GM21825 (cell line): ENCODE measurements at regions not wholly inside any gene's neighbourhood (a gene's known extent, or its start where the extent isn't known, plus 50 kb on each side); places are given as distances from the start of the nearest gene placed in this dataset.

Source experiments
- ATAC-seq: cut with Tn5 transposase; IDR thresholded peaks from one replicate; pipeline ENCODE4 v1.9.1; 2021; ENCODE audit warnings: mild to moderate bottlenecking, moderate library complexity; ENCODE audit not compliant: unreplicated experiment

DNA sequence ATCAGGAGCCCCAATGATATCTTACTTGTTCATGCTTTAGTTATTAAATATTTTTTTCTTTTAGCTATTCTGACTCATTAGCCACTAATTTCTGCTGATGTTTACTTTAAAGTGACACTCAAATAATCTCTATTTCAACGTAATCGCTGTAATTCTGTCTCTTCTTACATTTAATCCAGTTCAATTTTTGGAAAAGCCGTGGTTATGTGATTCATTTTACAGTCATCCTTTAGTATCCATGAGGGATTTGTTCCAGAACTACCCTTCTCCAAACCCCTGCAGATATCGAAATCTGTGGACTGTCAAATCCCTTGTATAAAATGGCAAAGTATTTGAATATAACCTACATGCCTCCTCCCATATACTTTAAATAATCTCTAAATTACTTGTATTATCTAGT, 1103.4 kb downstream of the LRFN5 start:
- no peak for ATAC-seq

DNA sequence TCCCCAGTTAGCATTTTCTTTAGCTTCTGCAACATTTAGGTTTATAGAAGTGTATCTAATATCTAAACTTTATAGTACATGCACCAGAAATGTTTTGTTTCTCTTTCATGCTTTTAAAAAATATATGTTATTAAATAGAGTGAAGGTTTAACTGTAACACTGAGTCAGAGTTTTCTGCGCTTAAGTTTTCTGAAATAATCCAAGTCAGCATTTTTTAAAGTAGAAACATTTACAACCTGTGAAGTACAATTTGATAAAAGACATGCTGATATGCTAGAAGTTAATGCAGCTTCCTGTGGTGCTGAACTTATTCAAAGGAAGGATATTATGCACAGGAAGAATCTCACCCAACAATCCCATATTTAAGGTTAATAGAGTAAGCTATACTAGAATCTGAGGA, 1096.8 kb downstream of the LRFN5 start:
- no peak for ATAC-seq

DNA sequence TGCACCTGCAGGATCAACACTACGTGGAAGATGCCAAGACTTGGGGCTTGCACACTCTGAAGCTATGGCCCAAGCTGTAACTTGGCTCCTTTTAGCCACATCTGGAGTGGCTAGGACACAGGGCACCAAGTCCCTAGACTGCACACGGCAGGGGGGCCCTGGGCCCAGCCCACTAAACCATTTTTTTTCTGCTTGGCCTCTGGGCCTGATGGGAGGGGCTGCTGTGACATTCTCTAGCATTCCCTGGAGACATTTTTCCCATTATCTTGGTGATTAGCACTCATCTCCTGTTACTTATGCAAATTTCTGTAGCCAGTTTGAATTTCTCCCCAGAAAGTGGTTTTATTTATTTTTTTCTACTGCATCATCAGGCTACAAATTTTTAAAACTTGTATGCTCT, 1080.7 kb downstream of the LRFN5 start:
- ATAC-seq = no peak

DNA sequence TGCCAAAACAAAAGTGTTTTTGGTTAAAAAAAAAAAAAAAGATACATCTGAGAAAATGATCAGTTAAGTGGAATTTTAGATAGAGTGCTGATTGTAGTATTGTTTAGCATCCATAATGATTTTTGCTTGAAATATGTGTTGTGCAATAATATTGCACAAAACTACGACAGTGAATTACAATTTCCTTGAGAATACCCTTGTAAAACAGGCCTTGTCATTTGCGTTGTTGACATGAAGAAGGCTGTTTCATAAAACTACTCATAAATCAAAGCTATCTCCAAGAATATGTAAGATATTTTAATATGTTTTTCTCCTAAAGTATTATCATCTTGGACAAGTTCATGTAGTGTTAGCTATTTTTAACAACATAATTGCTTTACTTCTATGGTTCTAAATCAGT, 1077.0 kb downstream of the LRFN5 start:
- no peak for ATAC-seq

DNA sequence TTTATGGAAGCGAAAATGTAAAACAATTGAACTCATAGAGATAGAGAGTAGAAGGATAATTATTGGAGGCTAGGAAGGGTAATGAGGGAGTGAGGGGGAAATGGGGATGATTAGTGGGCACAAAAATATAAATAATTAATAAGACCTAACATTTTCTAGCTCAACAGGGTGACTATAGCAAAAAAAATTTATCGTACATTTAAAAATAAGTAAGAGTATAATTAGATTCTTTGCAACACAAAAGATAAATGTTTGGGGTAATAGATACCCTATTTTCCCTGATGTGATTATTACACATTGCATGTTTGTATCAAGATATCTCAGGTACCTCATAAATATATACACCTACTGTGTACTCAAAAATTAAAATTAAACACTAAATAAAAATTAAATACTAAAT, 1070.0 kb downstream of the LRFN5 start:
- no peak for ATAC-seq

DNA sequence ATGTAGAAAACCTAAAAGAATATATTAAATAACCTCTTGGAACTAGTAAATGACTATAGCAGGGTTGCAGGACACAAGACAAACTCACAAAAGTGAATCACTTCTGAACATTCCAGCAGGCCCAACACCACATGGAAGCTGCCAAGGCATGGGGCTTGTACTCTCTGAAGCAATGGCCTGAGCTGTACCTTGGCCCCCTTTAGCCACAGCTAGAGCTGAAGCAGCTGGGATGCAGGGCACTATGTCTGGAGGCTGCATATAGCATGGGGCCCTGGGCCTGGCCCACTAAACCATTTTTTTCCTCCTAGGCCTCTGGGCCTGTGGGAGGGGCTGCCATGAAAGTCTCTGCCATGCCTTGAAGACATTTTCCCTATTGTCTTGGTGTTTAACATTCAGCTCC, 1067.3 kb downstream of the LRFN5 start:
- ATAC-seq = no peak

DNA sequence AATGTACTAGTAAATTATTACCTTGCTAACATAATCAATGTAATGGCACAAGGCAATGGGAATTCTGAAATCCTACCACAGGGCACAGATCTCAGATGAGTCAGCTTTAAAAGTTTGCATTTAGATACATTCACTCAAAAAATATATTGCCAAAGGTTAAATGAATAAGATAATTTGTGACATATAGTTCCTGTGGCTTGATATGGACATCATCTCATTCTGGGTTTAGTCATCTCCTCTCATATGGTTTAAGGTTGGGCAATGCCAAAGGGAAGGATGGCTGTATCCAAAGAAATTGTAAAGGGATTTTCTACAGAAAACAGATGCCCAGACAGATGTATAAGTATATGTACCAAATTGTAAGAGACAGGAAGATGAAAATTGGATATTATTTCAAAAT, 1065.0 kb downstream of the LRFN5 start:
- ATAC-seq = no peak

DNA sequence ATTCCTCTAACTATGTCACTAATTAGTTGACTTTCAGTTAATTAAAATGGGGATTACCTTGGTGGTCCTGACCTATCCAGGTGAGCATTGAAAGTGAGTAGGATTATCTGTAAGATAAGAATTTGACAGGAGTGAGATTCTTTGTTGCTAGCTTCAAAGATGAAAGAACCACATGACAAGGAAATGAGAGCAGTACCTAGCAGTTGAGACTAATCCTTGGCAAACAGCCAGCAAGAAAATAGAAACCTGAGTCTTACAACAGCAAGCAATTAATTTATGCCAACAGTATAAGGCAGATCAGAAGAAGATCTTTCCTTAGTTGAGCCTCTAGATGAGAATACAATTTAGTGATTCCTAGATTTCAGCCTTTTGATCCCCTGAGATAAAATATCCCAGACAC, 1058.4 kb downstream of the LRFN5 start:
- no peak for ATAC-seq

DNA sequence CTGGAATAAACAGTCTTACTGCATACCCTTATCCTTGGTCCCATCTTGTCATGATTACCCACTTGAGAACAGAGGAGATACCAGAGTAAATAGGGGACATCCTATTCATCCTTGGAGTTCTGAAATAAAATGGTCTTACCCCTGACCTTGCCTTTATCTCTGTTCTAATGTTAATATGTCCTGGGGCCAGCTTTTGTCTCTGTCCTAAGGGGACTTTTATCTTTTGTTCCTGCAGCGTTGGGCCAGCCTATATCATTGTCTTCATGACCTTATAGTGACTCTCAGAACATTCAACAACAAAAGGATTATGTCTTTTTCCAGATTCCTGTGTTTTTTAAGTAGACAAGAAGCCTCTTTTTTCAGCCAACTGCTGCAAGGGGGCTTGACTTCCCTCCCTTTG, 1057.5 kb downstream of the LRFN5 start:
- ATAC-seq = no peak

DNA sequence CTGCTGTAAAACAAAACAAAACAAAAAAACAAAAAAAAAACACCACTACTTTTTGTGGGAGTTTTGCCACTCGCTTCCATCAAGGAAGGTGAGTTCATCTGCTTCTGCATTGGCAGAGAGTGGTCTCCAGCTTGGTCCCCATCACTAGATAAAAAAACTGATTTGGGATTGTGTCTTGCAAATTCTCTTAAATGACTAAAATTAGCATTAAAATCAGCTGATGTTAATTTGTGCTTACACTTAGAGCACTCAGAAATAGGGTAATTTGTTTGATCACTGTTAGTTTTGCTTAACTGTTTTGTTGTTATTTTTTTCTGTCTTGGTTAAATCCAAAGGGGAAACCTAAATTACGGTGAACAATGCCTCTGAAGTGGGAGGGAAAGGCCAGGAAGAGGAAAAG, 1048.0 kb downstream of the LRFN5 start:
- no peak for ATAC-seq

DNA sequence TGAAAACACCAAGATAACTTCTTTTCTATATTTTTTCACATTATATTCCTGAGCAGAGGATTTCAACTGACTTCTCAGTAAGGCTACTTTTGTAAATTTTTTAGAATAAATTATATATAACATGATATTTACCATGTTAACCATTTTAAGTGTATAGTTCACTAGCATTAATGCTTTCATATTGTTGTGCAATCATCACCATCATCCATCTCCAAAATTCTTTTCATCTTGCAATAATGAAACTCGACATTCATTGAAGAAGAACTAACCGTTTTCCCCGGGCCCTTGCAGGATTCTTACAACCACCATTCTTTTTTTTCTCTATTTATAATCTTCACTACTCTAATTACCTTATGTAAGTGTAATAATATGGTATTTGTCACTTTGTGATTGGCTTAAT, 1036.1 kb downstream of the LRFN5 start:
- ATAC-seq = no peak

DNA sequence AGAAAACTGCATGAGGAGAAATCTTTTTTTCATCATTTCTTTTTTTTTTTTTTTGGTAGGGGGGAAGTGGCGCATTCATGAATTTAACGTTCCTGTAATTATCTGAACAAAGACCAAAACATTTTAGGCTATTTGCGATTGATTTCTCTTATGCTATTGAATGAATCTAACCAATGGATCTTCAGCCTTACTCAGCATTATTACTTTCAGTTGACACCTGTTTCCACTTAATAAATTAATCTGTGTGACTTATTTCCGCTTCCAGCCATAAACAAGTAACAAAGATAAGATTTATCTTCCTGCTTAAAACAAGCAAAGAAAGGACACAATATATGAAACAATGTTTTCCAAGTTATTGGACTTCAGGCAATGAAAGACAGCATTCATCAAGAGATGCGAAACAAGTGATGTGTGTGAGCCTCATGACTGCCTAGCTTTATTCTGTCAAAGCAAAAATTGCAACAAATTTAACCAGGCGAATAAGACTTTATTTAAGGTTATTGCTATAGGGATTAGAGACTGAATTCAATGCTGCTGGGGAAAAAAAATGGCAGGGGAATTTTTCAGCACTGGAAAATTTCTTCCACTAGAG, 1026.9 kb downstream of the LRFN5 start:
- ATAC-seq = no peak

DNA sequence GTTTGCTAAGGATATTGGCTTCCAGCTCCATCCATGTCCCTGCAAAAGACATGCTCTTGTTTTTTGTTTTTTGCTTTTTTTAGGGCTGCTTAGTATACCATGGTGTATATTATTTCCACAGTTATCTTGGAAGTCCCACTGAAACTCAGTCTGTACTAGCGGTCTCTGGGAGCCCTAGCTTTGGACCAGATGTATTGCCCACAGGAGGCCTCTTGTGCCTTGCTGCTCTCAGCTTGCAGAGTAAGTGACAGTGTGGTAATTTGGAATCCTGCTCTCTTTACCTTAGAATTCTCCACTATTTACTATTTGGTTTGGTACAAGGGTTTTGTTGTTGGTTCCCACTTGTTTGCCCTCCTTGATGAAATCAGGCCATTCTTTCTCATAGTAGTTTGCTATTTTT, 1022.9 kb downstream of the LRFN5 start:
- no peak for ATAC-seq

DNA sequence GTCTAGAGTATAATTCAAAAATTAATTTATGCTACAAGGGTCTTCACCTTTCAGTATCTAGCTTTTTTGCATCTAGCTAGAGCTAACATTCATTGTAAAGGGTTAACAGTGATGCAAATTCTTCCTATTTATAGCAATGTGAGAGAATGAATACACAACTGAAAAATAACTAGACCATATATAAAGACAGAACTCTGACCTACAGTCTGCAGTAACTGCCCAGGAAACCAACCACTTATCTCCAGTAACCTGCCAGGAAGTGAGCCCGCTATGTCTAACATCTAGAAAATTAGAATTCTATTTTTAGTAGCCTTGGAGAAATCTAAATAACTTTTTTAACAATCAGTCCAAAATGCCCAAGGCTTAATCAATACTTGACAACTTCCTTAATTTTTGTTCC, 1021.9 kb downstream of the LRFN5 start:
- no peak for ATAC-seq

DNA sequence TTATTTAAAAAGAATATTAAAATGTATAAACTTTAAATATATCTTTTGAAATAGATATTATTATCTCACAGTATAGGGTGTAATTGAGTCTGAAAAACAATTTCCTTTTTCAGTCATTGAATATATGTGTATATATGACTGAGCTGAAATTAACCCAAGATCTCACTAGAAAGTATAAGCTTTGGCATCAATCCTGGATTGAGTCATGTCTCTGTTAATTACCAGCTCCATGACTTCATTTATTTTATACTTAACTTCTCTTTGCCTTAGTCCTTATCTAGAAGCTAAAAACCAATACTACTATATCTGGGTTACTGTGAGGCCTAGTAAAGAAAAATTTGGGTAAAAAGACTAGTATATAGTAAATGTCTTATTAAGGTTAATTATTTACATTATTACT, 1020.3 kb downstream of the LRFN5 start:
- ATAC-seq = no peak

DNA sequence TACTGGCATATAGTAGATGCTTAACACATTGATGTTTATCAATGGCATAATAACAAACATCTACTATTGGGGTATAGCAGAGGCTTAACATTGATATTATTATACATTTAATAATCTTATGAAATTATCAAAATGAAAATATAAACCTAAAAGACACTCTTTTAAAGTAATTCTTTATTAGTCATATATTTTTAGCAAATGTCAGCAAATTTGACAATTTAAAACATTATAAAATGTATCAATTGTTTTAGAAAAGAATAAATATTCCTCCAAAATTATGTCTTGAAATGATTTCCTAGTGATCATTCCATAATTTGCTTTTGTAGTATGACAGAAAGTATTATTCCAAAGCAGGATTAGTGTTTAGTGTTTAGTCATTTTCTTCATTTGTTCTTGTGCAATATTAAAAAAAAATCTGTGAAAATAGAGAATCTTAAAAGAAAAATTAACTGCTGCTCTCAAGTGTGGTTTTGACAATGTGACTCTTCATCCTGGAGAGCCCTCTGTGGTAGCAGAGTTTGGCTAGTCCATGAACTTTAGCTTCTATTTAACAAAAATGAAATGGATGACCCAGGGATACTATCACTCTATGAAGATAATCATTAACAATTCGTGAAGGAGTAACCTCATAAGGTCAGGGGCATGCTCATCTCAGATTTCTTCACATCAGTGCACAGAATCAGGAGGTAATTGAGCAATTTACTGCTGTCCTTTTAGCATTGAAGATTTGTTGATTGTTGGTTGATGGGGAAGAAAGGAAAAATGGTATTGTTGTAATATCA, 1018.5 kb downstream of the LRFN5 start:
- no peak for ATAC-seq

DNA sequence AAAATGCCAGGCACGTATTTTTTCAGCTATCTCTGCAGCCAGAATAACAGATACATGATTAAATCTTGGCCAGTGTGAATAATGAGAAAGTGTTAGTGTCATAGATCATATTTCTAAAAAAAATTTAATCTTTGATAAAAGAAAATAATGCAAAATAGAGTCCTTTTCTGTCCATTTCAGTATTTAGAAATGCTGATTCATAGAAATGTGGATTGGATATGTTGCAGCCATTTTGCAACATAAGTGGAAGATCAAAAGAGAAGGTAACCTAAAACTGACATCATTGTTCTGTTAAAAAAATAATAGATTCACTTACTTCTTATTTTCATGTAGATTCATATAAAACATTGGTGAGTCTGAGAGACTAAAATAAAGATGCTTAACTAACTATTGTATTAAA, 1010.3 kb downstream of the LRFN5 start:
- ATAC-seq = no peak

DNA sequence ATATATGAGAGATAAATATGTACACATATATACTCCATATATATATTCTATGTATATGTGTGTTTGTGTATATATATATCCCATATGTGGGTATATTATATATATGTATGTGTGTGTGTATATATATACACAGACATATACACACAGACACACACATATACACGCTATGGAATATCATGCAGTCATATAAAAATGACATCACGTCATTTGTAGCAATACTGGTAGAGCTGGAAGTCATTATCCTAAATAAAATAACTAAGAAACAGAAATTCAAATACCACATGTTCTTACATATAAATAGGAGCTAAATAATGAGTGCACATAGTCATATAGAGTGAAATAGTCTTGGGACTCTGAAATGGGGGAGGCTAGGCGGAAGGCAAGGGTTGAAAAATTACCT, 1000.2 kb downstream of the LRFN5 start:
- no peak for ATAC-seq

DNA sequence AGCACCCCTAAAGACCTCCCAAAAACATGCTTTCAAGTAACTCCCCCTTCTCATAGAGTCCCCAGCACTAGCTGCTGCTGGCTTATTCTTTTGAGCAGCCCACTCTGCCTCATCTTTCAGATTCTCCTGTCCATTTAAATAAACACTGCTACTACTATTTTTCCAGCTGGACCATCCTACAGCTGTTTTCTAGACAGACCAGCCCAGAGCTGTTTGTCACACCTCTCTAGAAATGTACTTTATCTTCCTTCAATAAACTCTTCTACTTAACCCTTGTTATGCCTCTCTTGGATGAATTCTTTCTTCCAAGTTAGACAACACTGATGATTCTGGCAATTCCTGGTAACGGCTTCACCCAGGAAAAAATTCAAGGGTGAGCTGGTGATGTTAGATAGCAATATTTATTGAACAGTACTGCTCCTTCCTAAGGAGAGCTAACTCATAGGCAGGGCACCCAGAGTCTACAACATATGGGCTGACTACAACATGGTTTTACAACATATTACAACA, 995.7 kb downstream of the LRFN5 start:
- no peak for ATAC-seq

DNA sequence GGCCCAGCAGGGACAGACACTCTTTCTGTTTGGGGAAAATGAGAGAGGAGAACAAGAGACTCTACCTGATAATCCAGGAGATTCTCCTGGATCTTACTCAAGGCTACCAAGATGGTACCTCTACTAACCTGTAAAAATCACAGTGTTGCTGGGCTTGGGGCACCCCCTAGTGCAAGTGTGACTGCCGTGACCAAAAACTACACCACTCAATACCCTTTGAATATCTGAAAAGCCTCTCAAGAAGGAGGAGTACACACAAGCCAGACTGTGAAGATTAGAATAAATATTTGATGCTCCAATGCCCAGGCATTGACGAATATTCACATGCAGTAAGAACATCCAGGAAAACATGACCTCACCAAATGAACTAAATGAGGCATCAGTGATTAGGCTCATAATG, 965.4 kb downstream of the LRFN5 start:
- ATAC-seq = no peak

DNA sequence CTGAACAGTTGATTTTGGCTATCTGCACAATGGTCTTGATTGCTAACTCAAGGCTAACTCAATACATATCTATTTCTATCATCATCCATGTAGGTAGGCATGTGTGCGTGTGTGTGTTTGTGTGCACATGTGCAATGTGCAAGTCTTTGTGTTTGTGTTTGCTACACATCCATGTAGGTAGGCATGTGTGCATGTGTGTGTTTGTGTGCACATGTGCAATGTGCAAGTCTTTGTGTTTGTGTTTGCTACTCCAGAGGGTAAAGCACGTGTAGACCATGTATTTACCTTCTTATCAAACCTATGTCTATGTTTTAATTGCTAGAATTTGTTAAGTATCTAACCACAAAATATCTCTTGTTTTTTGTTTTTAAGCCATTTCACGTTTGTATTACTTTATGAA, 962.6 kb downstream of the LRFN5 start:
- ATAC-seq = no peak

DNA sequence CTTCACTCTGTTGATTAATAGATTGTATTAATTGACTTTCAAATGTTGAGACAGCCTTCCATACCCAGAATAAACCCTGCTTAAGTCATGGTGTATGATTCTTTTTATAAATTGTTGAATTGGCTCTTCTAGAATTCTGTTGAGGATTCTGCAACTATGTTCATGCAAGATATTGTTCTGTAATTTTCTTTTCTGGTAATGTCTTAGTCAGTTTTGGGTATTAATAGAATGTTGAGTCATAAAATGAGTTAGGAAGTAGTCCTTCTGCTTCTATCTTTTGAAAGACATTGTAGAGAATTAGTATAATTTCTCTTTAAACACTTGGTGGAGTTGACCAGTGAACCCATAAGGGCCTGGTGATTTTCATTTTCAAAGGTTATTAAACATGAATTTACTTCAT, 958.9 kb downstream of the LRFN5 start:
- no peak for ATAC-seq

DNA sequence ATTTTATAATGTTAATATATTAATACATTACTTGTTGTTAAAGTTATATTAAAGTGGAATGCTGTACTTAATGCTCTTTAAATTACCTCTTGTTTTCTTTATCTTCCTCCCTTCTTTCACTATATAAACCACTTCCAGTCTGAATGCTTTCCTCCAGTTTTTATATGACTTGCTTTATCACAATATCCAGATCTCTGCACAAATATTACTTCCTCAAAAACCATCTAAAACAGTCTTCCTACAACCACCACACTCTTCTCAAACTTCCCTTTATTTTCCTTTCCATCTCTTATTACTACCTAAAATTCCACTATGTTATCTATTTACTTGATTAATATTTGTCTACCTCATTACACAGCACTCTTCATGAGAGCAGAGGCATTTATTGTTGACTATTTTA, 956.6 kb downstream of the LRFN5 start:
- ATAC-seq = no peak
